WI38 (cell line): ENCODE measurements at regions not wholly inside any gene's neighbourhood (a gene's known extent, or its start where the extent isn't known, plus 50 kb on each side); places are given as distances from the start of the nearest gene placed in this dataset.
"Not testable (repeated sequence)": the region's sequence is repeated elsewhere in the genome, so short reads cannot be mapped to it uniquely, and the experiment has no call there.

Source experiments
- H3K4me3 ChIP-seq: 2 replicates; pipeline ENCODE4 v1.5.1; 2011; ENCODE audit warnings: low read depth, mild to moderate bottlenecking, control low read depth, low read length
- CTCF ChIP-seq: IDR thresholded peaks from 2 replicates; pipeline ENCODE4 v1.5.1; 2012; ENCODE audit warnings: low read depth, mild to moderate bottlenecking, control low read depth, low read length

GRCh38 chr21:27561116-27561515 lies 594.2 kb upstream of the ADAMTS5 start:
- H3K4me3 ChIP-seq: no peak overlapping the region
- no peak for TF ChIP-seq CTCF

GRCh38 chr21:27557356-27557755 lies 590.5 kb upstream of the ADAMTS5 start:
- no peak for TF ChIP-seq CTCF
- H3K4me3 ChIP-seq: no peak overlapping the region

- no peak for TF ChIP-seq CTCF
These were observed 589.1 kb upstream of the ADAMTS5 start for GRCh38 chr21:27555996-27556395.

GRCh38 chr21:27550287-27550686 lies 583.4 kb upstream of the ADAMTS5 start:
- no peak for TF ChIP-seq CTCF
- no peak overlapping the region for H3K4me3 ChIP-seq

More at GRCh38 chr21:27555996-27556395, 589.1 kb upstream of the ADAMTS5 start:
- H3K4me3 ChIP-seq: no peak overlapping the region

GRCh38 chr21:27548486-27548885 lies 581.6 kb upstream of the ADAMTS5 start:
- H3K4me3 ChIP-seq: no peak overlapping the region
- TF ChIP-seq CTCF: no peak

- no peak overlapping the region for H3K4me3 ChIP-seq
- TF ChIP-seq CTCF: no peak
These were observed 579.0 kb upstream of the ADAMTS5 start for GRCh38 chr21:27545754-27546349.

GRCh38 chr21:27542126-27542525 lies 575.2 kb upstream of the ADAMTS5 start:
- not testable (repeated sequence) for H3K4me3 ChIP-seq

- H3K4me3 ChIP-seq: no peak overlapping the region
- no peak for TF ChIP-seq CTCF
These were observed 569.4 kb upstream of the ADAMTS5 start for GRCh38 chr21:27536319-27536718.
